ENCODE measurements at regions not wholly inside any gene's neighbourhood (a gene's known extent, or its start where the extent isn't known, plus 50 kb on each side); places are given as distances from the start of the nearest gene placed in this dataset.

DNA sequence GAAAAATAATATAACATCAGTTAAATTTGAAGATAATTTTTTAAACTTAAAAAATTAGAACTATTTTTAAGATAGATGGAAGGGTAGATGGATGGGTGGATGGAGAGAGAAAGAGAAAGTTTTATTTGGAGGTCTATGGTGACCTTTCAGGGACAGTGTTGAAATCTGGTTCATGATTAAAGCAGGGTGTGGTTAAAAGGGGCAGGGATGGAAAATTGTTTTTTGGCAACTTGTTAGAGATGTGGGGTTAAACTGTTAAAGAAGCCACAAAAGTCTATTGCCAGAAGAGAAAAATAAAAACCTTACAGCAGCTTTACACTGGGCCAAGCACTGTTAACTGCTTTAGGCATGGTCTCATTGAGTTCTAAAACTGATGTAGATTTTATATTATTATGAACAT, 134.9 kb upstream of the GORAB start:
- Histone ChIP-seq H3K27me3 (ENCODE audit: insufficient read depth, low read depth, low read length) (no peaks in the 10 kb centered on the region), H3K79me2 (replicated peaks; ENCODE audit: insufficient read depth, low read length) (no peaks in the 10 kb centered on the region), H4K20me1 (ENCODE audit: insufficient read depth) (no peaks in the 10 kb centered on the region), H3F3A (ENCODE audit: insufficient read depth, low read length, poor library complexity, severe bottlenecking) (no peaks in the 10 kb centered on the region), H2AFZ (ENCODE audit: low read depth, low read length) (no peak overlapping the region), H3K9ac (ENCODE audit: low read length) (no peak overlapping the region), H3K9me2 (ENCODE audit: insufficient read depth, low read length) (no peaks in the 10 kb centered on the region), H3K27ac (ENCODE audit: low read length) (no peak overlapping the region), H3K4me3 (ENCODE audit: low read length) (no peak overlapping the region), H3K4me2 (ENCODE audit: low read length) (no peak overlapping the region), H3K9me3 (ENCODE audit: low read length) (no peaks in the 10 kb centered on the region), H3K36me3 (ENCODE audit: insufficient read depth, low read length) (no peaks in the 10 kb centered on the region)
- no peak for TF ChIP-seq SMC3 (conservative IDR thresholded peaks at IDR 0.05; ENCODE audit: poor library complexity)
- TF ChIP-seq EZH2 (IDR thresholded peaks at IDR 0.05; ENCODE audit: borderline replicate concordance, insufficient read depth, low read length, poor library complexity, severe bottlenecking) = no peak
- TF ChIP-seq TAF1 (IDR thresholded peaks at IDR 0.05; ENCODE audit: low read depth) = no peak
- TF ChIP-seq, protein P1, sequence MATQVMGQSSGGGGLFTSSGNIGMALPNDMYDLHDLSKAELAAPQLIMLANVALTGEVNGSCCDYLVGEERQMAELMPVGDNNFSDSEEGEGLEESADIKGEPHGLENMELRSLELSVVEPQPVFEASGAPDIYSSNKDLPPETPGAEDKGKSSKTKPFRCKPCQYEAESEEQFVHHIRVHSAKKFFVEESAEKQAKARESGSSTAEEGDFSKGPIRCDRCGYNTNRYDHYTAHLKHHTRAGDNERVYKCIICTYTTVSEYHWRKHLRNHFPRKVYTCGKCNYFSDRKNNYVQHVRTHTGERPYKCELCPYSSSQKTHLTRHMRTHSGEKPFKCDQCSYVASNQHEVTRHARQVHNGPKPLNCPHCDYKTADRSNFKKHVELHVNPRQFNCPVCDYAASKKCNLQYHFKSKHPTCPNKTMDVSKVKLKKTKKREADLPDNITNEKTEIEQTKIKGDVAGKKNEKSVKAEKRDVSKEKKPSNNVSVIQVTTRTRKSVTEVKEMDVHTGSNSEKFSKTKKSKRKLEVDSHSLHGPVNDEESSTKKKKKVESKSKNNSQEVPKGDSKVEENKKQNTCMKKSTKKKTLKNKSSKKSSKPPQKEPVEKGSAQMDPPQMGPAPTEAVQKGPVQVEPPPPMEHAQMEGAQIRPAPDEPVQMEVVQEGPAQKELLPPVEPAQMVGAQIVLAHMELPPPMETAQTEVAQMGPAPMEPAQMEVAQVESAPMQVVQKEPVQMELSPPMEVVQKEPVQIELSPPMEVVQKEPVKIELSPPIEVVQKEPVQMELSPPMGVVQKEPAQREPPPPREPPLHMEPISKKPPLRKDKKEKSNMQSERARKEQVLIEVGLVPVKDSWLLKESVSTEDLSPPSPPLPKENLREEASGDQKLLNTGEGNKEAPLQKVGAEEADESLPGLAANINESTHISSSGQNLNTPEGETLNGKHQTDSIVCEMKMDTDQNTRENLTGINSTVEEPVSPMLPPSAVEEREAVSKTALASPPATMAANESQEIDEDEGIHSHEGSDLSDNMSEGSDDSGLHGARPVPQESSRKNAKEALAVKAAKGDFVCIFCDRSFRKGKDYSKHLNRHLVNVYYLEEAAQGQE (IDR thresholded peaks at IDR 0.05; ENCODE audit: borderline replicate concordance) = no peak
- no peak for TF ChIP-seq POLR2AphosphoS5 (IDR thresholded peaks at IDR 0.05)
- TF ChIP-seq EP300 (conservative IDR thresholded peaks at IDR 0.05; ENCODE audit: poor library complexity, severe bottlenecking) = no peak
- no peak for TF ChIP-seq RAD21 (conservative IDR thresholded peaks at IDR 0.05)
- TF ChIP-seq, protein P2, sequence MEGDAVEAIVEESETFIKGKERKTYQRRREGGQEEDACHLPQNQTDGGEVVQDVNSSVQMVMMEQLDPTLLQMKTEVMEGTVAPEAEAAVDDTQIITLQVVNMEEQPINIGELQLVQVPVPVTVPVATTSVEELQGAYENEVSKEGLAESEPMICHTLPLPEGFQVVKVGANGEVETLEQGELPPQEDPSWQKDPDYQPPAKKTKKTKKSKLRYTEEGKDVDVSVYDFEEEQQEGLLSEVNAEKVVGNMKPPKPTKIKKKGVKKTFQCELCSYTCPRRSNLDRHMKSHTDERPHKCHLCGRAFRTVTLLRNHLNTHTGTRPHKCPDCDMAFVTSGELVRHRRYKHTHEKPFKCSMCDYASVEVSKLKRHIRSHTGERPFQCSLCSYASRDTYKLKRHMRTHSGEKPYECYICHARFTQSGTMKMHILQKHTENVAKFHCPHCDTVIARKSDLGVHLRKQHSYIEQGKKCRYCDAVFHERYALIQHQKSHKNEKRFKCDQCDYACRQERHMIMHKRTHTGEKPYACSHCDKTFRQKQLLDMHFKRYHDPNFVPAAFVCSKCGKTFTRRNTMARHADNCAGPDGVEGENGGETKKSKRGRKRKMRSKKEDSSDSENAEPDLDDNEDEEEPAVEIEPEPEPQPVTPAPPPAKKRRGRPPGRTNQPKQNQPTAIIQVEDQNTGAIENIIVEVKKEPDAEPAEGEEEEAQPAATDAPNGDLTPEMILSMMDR (IDR thresholded peaks at IDR 0.05; ENCODE audit: poor library complexity, severe bottlenecking) = no peak
- TF ChIP-seq MXI1 (conservative IDR thresholded peaks at IDR 0.05; ENCODE audit: poor library complexity, severe bottlenecking) = no peak

DNA sequence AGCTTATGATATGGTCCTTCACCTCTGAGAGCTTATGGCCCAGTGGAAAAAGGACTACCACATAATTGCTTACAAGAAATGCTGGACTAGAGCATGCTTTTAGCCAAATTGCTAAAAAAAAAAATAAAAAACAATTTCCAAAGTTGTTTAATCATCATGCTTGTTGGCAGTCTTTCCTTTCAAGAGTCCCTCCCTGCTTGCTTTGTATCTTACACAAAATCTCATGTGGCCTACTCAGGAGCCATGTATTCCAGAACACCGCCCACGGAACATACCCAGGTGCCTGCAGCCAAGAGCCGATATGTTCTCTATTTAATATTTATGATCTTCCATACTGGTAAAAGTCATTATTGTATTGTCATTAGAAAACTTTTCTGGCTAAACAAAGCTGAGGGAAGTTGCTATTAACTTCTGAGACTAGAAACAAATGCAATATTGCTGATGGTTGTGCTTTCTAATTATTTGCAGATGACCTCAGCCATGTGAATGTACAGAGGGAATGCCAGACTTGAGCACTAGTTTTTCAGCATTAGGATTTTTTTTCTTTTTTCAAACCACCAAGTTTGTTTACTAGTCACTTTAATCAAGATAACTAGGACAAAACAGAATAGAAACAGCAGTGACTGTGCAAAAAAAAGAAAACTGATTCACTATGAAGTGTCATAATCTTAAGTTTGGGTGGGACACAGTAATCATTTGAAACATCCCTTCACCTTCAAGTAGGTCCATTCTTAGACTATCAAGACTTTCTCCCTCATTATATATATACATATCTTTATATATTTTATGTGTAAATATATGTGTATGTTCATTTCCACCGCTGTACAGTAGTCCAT, 129.3 kb upstream of the GORAB start:
- H3K4me3 ChIP-seq (ENCODE audit: low read length) = no peak overlapping the region
- no peaks in the 10 kb centered on the region for H3K9me2 ChIP-seq (ENCODE audit: insufficient read depth, low read length)
- no peak overlapping the region for H3K9ac ChIP-seq (ENCODE audit: low read length)
- H2AFZ ChIP-seq (ENCODE audit: low read depth, low read length) = no peak overlapping the region
- no peaks in the 10 kb centered on the region for H4K20me1 ChIP-seq (ENCODE audit: insufficient read depth)
- no peaks in the 10 kb centered on the region for H3K9me3 ChIP-seq (ENCODE audit: low read length)
- no peaks in the 10 kb centered on the region for H3K36me3 ChIP-seq (ENCODE audit: insufficient read depth, low read length)
- no peak overlapping the region for H3K4me2 ChIP-seq (ENCODE audit: low read length)
- no peaks in the 10 kb centered on the region for H3K79me2 ChIP-seq (replicated peaks; ENCODE audit: insufficient read depth, low read length)
- H3K27me3 ChIP-seq (ENCODE audit: insufficient read depth, low read depth, low read length) = no peaks in the 10 kb centered on the region
- H3F3A ChIP-seq (ENCODE audit: insufficient read depth, low read length, poor library complexity, severe bottlenecking) = no peaks in the 10 kb centered on the region
- TF ChIP-seq TAF1 (IDR thresholded peaks at IDR 0.05; ENCODE audit: low read depth) (no peak), MXI1 (conservative IDR thresholded peaks at IDR 0.05; ENCODE audit: poor library complexity, severe bottlenecking) (no peak), POLR2AphosphoS5 (IDR thresholded peaks at IDR 0.05) (no peak), RAD21 (conservative IDR thresholded peaks at IDR 0.05) (no peak), SMC3 (conservative IDR thresholded peaks at IDR 0.05; ENCODE audit: poor library complexity) (no peak), EP300 (conservative IDR thresholded peaks at IDR 0.05; ENCODE audit: poor library complexity, severe bottlenecking) (no peak), EZH2 (IDR thresholded peaks at IDR 0.05; ENCODE audit: borderline replicate concordance, insufficient read depth, low read length, poor library complexity, severe bottlenecking) (no peak)
- TF ChIP-seq, protein P2 (IDR thresholded peaks at IDR 0.05; ENCODE audit: poor library complexity, severe bottlenecking) = no peak
- TF ChIP-seq, protein P1 (IDR thresholded peaks at IDR 0.05; ENCODE audit: borderline replicate concordance) = no peak
- H3K27ac ChIP-seq (ENCODE audit: low read length) = no peak overlapping the region

Measured in neural cell (in vitro differentiated cells).